ENCODE measurements at regions not wholly inside any gene's neighbourhood (a gene's known extent, or its start where the extent isn't known, plus 50 kb on each side); places are given as distances from the start of the nearest gene placed in this dataset.

DNA sequence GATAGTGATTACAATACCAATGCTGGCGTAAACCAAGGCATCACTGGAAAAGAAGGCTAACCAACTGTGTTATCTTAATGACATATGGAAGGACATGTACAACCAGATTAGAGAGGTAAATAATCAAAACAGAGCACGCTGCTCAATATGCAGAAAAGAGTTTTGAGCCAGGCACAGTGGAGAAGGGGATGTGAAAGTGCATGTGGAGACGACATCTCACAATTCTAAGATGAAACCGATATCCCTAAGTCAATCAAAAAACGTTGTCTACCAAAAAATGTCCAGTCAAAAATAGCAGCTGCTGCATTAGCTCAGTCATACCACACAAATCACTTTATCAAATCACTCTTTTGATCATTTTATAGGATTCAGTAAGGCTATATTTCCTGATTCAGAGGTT is 116.3 kb upstream of the OLIG2 start:
- no peak overlapping the region for H3K4me3 ChIP-seq
- no peaks in the 10 kb centered on the region for H3K27me3 ChIP-seq
- H3K9ac ChIP-seq, result no peak overlapping the region
- no peak overlapping the region for H3K27ac ChIP-seq
- H4K20me1 ChIP-seq, result no peaks in the 10 kb centered on the region
- H3K4me2 ChIP-seq, result no peak overlapping the region
- TF ChIP-seq Cebpa-rat (IDR thresholded peaks at IDR 0.05), result no peak
- no peaks in the 10 kb centered on the region for H3K36me3 ChIP-seq
- no peaks in the 10 kb centered on the region for H3K9me3 ChIP-seq
- no peaks in the 10 kb centered on the region for H3K4me1 ChIP-seq

DNA sequence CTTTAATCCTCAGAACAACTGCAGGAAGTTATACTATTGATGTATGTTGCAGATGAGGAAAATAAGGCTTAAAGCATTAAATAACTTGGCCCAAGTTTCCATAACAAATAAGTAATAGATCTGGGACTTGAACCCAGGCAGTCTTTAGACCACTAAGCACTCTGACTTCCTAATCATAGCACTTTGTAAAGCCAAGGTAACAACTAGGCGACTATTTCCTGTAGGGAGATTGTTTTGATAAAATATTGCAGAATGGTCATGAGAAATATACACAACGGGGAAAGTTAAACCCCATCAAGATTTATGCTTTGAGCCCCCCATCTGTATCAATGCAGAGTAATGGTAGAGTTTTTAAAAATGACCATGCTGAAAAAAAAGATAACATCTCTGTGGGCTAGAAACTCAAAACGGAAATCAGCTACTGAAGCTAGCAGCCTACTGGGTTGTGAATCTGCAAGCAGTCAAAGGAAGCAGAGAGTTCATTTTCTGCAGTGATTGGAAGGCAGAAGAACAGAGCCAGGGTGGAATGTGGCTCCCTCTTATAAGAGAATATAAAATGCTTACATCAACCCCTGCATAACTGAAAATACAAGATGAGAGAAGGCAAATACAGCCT is 111.2 kb upstream of the OLIG2 start:
- H3K9me3 ChIP-seq, result peaks cover 7% of the 10 kb centered on the region
- no peak overlapping the region for H3K27ac ChIP-seq
- H3K4me3 ChIP-seq, result no peak overlapping the region
- TF ChIP-seq Cebpa-rat (IDR thresholded peaks at IDR 0.05), result no peak
- no peak overlapping the region for H3K4me2 ChIP-seq
- H3K36me3 ChIP-seq, result no peaks in the 10 kb centered on the region
- no peaks in the 10 kb centered on the region for H3K27me3 ChIP-seq
- no peaks in the 10 kb centered on the region for H4K20me1 ChIP-seq
- H3K9ac ChIP-seq, result no peak overlapping the region
- no peaks in the 10 kb centered on the region for H3K4me1 ChIP-seq

DNA sequence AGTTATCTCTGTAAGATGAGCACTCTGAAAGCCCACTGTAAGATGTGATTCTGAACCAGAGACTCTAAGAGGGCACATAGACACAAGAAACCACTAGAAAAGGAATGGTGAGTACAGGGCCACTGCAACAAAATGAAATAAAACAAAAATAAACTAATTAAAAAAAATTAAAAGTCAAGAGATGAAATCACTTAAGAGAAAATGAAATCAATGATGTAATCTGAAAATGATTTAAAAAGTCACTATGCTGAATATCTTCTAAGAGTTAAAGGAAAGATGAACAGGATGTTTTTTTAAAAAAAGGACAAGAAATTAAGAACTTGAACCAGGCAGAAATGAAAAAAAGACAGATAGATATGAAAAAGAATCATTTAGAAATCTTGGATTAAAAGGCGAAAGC is 110.6 kb upstream of the OLIG2 start:
- Histone ChIP-seq H3K36me3 (no peaks in the 10 kb centered on the region), H3K27ac (no peak overlapping the region), H3K9ac (no peak overlapping the region), H4K20me1 (no peaks in the 10 kb centered on the region), H3K27me3 (no peaks in the 10 kb centered on the region), H3K4me2 (no peak overlapping the region), H3K4me3 (no peak overlapping the region), H3K4me1 (no peaks in the 10 kb centered on the region), H3K9me3 (peaks cover 7% of the 10 kb centered on the region)
- TF ChIP-seq Cebpa-rat (IDR thresholded peaks at IDR 0.05), result no peak

DNA sequence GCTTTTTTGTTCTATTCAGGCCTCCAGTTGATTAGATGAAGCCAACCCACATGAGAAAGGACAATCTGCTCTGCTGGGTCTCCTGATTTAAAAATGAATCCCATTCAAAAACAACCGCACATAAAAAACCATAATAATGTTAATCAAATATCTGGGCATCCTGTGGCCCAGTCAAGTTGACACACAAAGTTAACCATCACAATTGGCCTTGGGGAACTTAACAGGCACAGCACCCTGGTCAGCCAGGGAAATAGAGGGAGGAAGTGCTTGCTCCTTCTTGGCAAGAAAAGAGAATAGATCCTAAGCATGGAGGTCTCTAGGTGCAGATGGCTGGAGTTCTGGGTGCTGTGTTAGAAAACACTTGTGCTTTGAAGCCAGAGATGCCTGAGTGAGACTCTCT is 109.6 kb upstream of the OLIG2 start:
- no peak for TF ChIP-seq Cebpa-rat (IDR thresholded peaks at IDR 0.05)

DNA sequence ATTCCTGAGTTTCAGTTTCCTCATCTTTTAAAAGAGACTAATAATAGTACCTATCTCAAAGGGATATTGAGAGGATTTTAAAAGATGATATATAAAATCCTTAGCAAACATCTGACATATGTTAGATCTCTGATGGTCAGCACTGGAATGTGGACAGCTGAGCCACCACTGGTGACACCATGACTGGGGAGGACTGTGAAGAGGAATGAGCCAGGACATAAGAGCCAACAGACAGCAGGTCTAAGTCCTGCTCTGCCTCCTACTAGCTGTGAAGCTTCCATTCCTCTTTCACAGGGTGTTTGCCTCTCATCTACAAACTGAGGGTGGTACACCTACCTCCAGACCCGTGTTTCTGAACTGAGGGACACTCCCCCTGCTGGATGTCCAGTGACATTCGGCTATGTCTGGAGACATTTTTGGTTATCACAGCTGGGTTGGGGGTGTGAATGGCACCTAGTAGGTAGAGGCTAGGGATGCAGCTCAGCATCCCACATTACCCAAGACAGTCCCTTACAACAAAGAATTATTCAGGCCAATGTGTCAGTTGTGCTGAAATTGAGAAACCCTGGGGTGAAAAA is 109.1 kb upstream of the OLIG2 start:
- no peak overlapping the region for H3K9ac ChIP-seq
- no peaks in the 10 kb centered on the region for H3K27me3 ChIP-seq
- H3K9me3 ChIP-seq, result peaks cover 10% of the 10 kb centered on the region
- no peak overlapping the region for H3K27ac ChIP-seq
- H4K20me1 ChIP-seq, result no peaks in the 10 kb centered on the region
- no peak overlapping the region for H3K4me2 ChIP-seq
- TF ChIP-seq Cebpa-rat (IDR thresholded peaks at IDR 0.05), result no peak
- H3K4me1 ChIP-seq, result no peaks in the 10 kb centered on the region
- no peaks in the 10 kb centered on the region for H3K36me3 ChIP-seq
- no peak overlapping the region for H3K4me3 ChIP-seq

More for the DNA sequence above, 109.6 kb upstream of the OLIG2 start:
- no peak overlapping the region for H3K4me2 ChIP-seq
- H3K9me3 ChIP-seq, result peaks cover 8% of the 10 kb centered on the region
- H3K27ac ChIP-seq, result no peak overlapping the region
- H3K36me3 ChIP-seq, result no peaks in the 10 kb centered on the region
- H3K9ac ChIP-seq, result no peak overlapping the region
- H3K4me3 ChIP-seq, result no peak overlapping the region
- no peaks in the 10 kb centered on the region for H4K20me1 ChIP-seq
- no peaks in the 10 kb centered on the region for H3K4me1 ChIP-seq
- H3K27me3 ChIP-seq, result no peaks in the 10 kb centered on the region

DNA sequence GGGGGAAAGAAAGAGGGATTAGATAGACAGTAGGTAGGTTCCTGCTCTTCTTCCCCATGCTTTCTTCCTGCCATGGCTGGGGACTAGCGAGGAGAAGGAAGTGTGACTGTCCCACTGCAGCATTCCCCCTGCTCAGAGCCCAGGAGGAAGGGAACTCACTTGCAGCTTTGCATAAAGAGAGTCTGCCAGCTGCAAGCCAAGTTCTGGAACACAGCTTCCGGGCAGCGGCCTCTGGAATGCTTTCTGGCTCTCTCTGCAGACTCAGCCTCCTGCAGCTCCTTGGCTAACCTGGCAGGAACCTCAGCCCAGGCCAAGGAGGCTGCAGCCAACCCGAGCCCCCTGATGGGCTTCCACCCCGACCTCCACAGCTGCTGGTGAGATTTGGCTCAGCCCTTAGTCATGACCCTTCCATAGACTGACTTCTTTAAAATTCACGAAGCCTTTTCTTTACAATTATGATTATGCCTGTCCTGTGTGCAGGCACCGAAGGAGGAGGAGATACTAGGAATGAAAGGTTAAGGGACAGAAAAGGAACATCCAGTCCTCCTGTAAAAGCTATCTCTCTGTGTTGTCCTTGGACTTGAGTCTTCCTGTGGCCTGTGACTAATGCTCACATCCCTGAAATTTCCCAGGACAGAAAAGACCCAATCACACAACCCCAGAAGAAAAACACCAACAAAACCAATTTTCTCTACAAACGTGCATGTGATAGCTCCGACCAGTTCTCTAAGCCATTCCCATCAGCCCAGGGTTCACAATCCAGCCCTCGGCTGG is 108.2 kb upstream of the OLIG2 start:
- no peak overlapping the region for H3K4me2 ChIP-seq
- H3K27ac ChIP-seq, result no peak overlapping the region
- H3K4me1 ChIP-seq, result no peaks in the 10 kb centered on the region
- H4K20me1 ChIP-seq, result no peaks in the 10 kb centered on the region
- H3K9me3 ChIP-seq, result peaks cover 13% of the 10 kb centered on the region
- H3K9ac ChIP-seq, result no peak overlapping the region
- no peak for TF ChIP-seq Cebpa-rat (IDR thresholded peaks at IDR 0.05)
- no peaks in the 10 kb centered on the region for H3K36me3 ChIP-seq
- no peak overlapping the region for H3K4me3 ChIP-seq
- H3K27me3 ChIP-seq, result no peaks in the 10 kb centered on the region

DNA sequence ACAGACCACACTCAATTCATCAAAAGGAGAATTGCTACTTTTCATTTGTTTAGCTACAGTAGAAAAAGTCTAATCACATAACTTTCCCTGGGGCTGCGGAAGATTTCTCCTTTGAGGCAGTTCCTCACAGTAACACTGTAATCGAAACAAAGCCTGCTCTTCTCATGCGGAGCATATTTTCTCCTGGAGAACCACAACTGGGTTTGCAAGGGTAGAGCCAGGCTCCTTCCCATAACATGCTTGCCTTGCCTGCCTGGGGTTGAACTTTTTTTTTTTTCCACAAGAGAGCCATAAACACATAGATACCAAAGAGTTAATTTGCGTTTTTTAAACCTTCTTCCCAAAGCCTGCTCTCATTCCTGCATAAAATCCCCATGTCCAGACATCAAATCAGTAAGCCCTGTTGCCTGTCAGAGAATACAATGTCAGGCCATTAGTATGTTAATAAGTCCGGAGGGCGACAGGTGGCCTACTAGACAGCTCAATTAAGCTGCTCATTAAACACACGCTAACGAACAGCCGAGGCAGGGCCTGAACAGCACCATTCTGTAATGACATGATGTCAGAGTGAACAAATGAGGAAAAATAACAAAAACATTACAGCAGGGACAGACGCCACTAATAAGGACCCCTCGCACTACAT is 107.1 kb upstream of the OLIG2 start:
- Histone ChIP-seq H3K9me3 (peaks cover 20% of the 10 kb centered on the region), H3K36me3 (no peaks in the 10 kb centered on the region), H3K4me1 (no peaks in the 10 kb centered on the region), H3K4me2 (no peak overlapping the region), H3K4me3 (no peak overlapping the region), H3K27me3 (no peaks in the 10 kb centered on the region), H4K20me1 (no peaks in the 10 kb centered on the region), H3K9ac (no peak overlapping the region), H3K27ac (no peak overlapping the region)
- no peak for TF ChIP-seq Cebpa-rat (IDR thresholded peaks at IDR 0.05)

DNA sequence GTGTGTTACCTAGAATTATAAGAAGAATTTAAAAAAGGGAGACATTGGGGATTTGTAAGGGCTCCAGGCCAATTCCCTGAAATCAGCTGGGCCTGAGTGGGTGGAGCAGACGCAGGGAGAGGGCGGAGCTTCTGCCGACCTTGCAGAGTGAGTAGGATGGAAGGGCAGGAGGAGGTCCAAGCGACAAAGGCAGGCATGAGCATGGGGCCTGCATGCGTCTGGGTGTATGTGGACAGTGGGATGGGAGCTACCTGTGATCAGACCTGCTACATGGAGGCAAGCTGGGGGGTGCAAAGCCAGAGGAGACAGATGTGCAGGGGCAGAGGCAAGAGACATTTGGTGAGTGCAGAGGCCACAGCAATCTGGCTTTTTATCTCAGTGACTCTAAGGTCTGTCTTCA is 105.3 kb upstream of the OLIG2 start:
- H3K9me3 ChIP-seq, result peaks cover 38% of the 10 kb centered on the region
- H3K4me2 ChIP-seq, result no peak overlapping the region
- no peaks in the 10 kb centered on the region for H3K36me3 ChIP-seq
- H3K4me1 ChIP-seq, result no peaks in the 10 kb centered on the region
- H3K27me3 ChIP-seq, result no peaks in the 10 kb centered on the region
- no peak overlapping the region for H3K27ac ChIP-seq
- H3K4me3 ChIP-seq, result no peak overlapping the region
- H4K20me1 ChIP-seq, result no peaks in the 10 kb centered on the region
- TF ChIP-seq Cebpa-rat (IDR thresholded peaks at IDR 0.05), result no peak
- no peak overlapping the region for H3K9ac ChIP-seq

DNA sequence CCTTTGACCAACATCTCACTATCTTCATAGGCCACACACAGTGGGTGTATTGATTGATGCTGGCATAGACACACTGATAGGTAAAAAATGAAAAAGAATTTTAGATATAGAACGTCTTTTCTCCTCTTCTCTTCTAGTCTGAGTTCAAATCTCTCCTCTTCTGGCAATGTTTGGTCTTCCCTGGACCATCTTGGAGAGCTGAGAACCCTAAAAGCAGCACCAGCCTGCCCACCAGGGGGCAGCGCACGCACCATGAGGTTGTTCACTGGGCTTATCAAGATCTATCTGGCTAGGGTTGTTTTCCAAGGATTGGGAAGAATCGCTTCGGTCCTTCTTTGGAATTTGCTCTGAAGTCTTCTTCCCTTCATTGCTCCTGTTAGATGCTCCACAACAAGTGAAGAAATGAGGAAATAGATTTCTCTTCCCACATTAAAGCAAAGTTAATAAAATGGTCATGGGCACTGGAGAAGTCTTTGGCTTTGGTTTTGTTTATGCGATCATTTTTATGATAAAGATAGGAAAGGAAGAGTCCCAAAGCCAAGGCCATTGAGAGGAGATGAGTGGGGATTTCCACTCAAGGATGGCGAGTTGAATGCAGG is 104.0 kb upstream of the OLIG2 start:
- no peak overlapping the region for H3K27ac ChIP-seq
- no peak overlapping the region for H3K9ac ChIP-seq
- H3K36me3 ChIP-seq, result no peaks in the 10 kb centered on the region
- H3K4me3 ChIP-seq, result no peak overlapping the region
- H3K27me3 ChIP-seq, result no peaks in the 10 kb centered on the region
- H3K4me1 ChIP-seq, result no peaks in the 10 kb centered on the region
- peaks cover 44% of the 10 kb centered on the region for H3K9me3 ChIP-seq
- no peaks in the 10 kb centered on the region for H4K20me1 ChIP-seq
- no peak overlapping the region for H3K4me2 ChIP-seq
- no peak for TF ChIP-seq Cebpa-rat (IDR thresholded peaks at IDR 0.05)

DNA sequence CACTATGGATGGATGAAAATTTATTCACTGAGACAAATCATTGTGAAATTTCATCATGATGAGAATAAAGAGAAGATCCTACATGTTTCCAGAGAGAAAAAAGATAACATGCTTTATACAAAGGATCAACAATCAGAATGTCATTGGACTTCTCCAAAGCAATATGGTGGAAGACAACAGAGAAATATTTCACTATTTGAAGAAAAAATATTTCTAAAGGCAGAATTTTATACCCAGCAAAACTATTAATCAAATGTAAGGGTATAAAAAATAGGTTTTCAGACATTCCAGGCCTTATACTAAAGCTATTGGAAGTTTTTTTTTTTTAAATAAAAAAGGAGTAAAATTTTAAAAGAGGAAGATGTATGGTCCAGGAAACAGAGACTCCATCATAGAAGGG is 100.6 kb upstream of the OLIG2 start:
- Histone ChIP-seq H3K4me2 (no peak overlapping the region), H3K27ac (no peak overlapping the region), H3K4me1 (no peaks in the 10 kb centered on the region), H3K27me3 (no peaks in the 10 kb centered on the region), H3K9ac (no peak overlapping the region), H3K9me3 (peaks cover 54% of the 10 kb centered on the region), H3K4me3 (no peak overlapping the region), H4K20me1 (no peaks in the 10 kb centered on the region), H3K36me3 (no peaks in the 10 kb centered on the region)
- no peak for TF ChIP-seq Cebpa-rat (IDR thresholded peaks at IDR 0.05)

Data from BLaER1 (cell line).